GM18519 (cell line): ENCODE measurements at regions not wholly inside any gene's neighbourhood (a gene's known extent, or its start where the extent isn't known, plus 50 kb on each side); places are given as distances from the start of the nearest gene placed in this dataset.
A peak's percentile ranks its signal among the peaks of the same experiment; 100 is the strongest.

Source experiments
- ATAC-seq: cut with Tn5 transposase; IDR thresholded peaks from one replicate; pipeline ENCODE4 v1.9.1; 2021; ENCODE audit warnings: mild to moderate bottlenecking, moderate library complexity; ENCODE audit not compliant: unreplicated experiment, low FRiP score

DNA sequence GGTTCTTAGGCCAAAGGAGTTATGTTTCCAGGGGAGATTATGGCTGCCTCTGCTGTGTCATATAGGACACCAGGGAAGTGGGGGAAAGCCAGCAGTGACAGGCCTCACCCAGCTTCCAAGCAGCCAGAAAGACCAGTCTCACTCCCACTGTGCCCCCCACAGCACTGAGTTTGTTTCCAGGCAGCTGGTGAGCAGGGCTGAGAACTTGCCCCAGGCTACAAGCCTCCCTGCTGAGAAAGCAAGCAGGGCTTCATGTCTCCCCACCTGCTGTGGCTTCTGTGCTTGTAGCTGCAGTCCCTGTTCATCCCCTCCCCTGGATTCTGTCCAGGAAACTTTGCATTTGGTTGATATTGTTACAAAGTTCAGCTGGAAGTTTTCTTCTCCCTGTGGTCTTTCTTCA, 376.3 kb downstream of the PDCD6IP start:
- no peak for ATAC-seq

GRCh38 chr3:34175636-34176176, 377.3 kb downstream of the PDCD6IP start:
- no peak for ATAC-seq

- no peak for ATAC-seq
These were observed 378.3 kb downstream of the PDCD6IP start for GRCh38 chr3:34176723-34177122.

GRCh38 chr3:34178415-34178814, 380.0 kb downstream of the PDCD6IP start:
- ATAC-seq = no peak

- no peak for ATAC-seq
These were observed 381.3 kb downstream of the PDCD6IP start for GRCh38 chr3:34179716-34180115.

DNA sequence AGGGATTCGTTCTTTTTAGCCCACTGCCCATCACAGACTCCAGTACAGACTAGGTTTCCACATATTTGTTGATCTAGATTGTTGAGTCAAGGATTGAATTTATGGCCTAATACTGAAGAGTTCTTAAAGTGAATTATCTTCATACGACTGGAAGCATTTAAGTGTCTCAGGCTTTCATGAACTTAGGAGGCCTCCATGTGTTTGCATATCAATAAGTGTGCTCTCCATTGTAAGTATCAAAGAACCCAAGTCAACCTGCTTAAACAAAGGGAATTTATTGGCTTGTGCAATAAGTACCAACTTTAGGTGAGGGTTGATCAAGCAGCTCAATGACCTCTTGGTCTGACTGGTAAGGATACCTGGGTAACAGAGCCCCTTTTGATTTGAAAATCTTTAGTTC, 382.1 kb downstream of the PDCD6IP start:
- ATAC-seq = no peak

DNA sequence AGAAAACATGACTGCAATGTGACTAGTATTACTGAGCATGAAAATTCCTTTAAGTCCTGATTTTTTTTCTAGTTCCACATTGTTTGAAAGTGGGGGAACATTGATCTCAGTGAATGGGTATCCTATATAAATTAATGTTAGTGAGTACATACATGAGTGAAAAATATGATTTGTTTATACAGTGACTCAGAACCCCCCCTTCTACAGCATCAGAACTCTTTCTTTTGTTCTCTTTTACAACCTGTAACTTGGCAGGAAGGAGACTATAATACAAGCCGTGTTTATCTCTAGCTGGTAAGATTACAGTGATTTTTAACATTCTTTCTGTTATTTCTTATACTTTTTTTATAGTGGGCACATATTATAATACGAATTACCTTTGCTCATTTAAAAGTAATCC, 384.7 kb downstream of the PDCD6IP start:
- ATAC-seq = no peak

DNA sequence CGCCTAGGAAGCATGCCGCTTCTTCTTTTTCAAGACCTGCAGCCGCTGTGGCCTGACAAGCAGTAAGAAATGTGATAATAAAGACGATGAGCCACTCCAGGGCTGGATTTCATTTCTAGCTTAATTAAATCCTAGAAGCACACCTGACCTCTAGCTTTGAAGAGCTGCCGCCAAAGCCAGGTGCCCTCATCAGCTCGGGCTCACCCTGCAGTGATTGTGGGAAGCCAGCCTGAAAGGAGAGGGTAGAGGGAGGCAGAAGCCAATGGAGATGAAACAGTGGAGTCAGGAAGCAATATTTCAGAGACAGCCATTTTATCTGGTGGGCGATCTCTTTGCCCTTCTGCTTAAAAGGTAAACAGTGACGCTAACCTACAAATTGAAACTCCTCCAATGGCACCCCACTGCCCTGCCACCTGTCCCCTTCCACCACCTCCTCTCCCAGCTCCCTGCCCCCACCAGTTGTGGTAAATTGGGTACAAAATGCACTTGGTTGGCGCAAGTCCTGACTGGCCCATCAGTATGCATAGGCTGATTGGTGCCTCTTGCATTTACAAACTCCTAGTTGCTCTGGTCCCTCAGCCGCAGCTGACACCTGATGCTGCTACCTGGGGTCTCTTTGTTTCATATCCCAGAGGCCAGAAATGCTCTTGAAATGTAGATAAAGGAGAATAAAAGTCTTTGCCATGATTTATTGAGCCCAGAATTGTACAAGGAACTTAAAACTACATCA, 385.3 kb downstream of the PDCD6IP start:
- no peak for ATAC-seq

DNA sequence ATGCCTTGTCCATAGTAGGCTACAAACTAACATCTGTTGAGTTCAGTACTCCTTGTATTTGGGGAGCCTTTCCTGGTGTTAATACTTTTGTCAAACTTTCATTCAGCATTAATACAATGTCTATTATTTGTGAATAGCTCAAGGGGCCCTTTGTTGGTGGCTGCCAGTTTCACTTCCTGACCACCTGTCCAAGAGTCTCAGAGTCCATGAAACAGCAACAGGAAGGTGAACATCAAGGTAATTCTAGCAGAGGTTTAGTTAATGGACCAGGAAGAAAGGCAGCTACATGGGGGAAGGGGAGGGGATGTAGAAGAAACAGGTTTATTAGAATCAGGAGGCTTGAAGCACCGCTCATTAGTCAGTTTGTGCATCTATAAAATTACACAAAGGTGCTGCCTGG, 386.9 kb downstream of the PDCD6IP start:
- no peak for ATAC-seq

GRCh38 chr3:34189133-34189532, 390.7 kb downstream of the PDCD6IP start:
- ATAC-seq = no peak

- no peak for ATAC-seq
These were observed 398.5 kb downstream of the PDCD6IP start for GRCh38 chr3:34196914-34197313.

GRCh38 chr3:34198309-34198708, 399.9 kb downstream of the PDCD6IP start:
- ATAC-seq = no peak

DNA sequence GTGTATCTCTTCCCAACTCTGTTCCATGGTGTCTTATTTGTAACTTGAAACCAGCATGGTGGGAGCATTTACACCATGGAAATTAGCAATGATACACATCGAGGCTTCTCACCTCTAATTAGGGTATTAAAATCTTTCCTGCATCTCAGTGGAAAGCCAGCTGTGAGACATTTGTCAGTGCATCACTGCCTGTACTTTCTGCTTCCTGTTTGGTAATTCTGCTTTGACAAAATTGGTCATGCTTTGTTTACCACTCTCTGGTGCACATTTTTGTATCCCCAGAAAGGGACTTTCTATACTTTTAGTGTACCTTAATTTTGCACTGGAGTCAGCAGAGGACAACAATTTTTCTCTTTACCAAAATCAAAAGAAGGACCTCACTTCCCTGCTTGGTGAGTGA, 402.1 kb downstream of the PDCD6IP start:
- peak; percentile 98 for ATAC-seq

GRCh38 chr3:34202975-34203374, 404.5 kb downstream of the PDCD6IP start:
- no peak for ATAC-seq

GRCh38 chr3:34203386-34203785, 405.0 kb downstream of the PDCD6IP start:
- no peak for ATAC-seq

- no peak for ATAC-seq
These were observed 408.6 kb downstream of the PDCD6IP start for GRCh38 chr3:34207002-34207401.

GRCh38 chr3:34207806-34208205, 409.4 kb downstream of the PDCD6IP start:
- no peak for ATAC-seq

DNA sequence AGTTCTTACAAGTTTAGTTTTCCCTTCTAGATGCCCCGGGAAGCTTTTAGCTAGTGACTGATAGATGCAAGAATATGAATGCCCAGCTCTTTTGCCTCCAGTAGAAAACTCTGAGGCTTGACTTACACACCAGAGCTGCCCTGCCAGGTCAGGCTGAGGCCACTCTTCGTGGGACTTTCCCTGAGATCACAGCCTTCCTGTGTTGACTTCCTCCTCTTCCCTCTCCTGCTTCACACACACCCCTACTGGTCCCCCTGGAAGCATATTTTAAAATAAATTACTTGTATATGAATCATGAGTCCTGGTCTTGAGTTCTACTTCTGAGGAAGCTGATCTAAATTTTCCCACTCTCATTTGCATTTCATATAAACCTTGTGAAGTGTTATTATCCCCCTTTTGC, 413.7 kb downstream of the PDCD6IP start:
- ATAC-seq = no peak

DNA sequence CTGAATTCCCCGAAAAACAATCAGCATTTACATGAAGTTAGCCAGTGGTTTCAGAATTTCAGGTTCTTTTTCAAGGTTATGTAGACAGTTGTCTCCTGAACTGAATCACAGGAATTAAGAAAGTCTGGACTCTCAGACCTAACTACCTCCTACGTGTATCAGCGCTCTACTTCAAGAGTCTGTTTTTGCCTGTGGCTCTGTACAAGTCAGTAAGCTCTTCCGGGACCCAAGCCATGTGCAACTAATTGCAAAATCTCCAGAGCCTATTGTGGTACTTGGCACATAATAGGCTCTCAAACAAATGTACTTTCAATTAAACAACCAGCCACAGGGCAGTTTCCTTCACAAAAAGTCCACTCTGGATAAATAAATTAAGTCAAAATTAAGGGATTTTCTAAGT, 414.2 kb downstream of the PDCD6IP start:
- no peak for ATAC-seq

DNA sequence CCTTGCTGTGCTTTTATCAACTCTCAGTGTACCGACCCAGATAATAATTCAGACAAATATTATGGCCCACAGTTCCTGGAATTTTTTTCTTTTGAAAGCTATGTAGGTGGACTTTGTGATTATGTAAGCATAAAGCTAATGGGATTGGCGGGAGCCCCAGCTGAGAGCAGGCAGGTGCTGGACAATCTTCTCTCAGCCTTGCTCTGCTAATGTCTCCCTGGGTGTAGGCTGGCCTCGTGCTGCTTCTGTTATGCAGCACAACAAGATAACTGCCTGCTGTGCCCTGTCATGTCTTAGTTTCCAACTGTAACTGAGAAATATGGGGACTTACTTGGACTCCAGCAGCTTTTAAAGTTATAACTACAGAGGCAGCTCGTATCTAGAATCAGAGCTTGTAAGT, 415.0 kb downstream of the PDCD6IP start:
- ATAC-seq = no peak

DNA sequence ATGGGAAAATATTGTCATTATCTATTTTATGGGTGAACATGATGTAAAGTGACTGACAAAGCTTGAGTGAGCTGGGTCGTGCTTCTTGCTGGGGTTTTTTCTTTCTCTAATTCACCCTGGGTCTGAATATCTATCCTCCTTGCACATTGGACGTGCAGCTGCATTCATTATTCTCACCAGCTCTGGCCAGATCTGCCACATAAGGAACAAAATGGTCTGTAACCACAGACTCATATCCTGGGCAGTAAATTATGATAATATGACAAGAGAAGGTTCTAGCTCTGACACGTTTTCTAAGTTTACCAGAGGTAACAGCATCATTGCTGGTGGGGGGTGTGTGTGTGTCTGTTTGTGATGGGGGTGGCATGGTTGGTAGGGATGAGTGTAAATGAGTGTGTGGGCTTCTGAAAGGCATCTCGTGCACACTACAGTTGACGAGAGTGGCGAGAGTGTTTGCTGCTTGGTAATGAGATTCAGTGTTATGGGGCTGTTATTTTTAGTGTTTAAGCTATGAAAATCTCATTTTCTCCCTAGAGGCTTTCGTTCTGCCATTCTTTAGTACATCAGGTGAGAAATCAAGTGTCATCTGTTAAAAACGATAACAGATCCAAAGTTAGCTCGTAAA, 418.4 kb downstream of the PDCD6IP start:
- no peak for ATAC-seq
